ENCODE measurements at regions not wholly inside any gene's neighbourhood (a gene's known extent, or its start where the extent isn't known, plus 50 kb on each side); places are given as distances from the start of the nearest gene placed in this dataset.

GRCh38 chr6:56840467-56841380 is 114.2 kb upstream of the BEND6 start:
- peak overlapping the region; percentile 69 for H3K4me2 ChIP-seq (ENCODE audit: low read length)
- peaks cover 68% of the 10 kb centered on the region for H3K79me2 ChIP-seq (ENCODE audit: control insufficient read depth, low read length)
- no peaks in the 10 kb centered on the region for H3K9me3 ChIP-seq (ENCODE audit: control insufficient read depth, insufficient read depth, low read length)
- peak overlapping the region; percentile 88 for H3K4me3 ChIP-seq (ENCODE audit: low read length)
- H3F3A ChIP-seq (ENCODE audit: control insufficient read depth, insufficient read depth): 0 out of 2 replicates have a peak, but pooled peaks cover 3% of the 10 kb centered on the region
- H3K4me1 ChIP-seq (ENCODE audit: control insufficient read depth, low read length): peaks cover 35% of the 10 kb centered on the region
- no peaks in the 10 kb centered on the region for H4K20me1 ChIP-seq (ENCODE audit: control insufficient read depth, insufficient read depth, low read depth, low read length)
- no peaks in the 10 kb centered on the region for H3K9me2 ChIP-seq (replicated peaks; ENCODE audit: control insufficient read depth, low read length)
- H3K27ac ChIP-seq (ENCODE audit: low read depth, low read length): peak overlapping the region; percentile 51
- H3K36me3 ChIP-seq (ENCODE audit: control insufficient read depth, low read length): no peaks in the 10 kb centered on the region; the same call in 1 of the 2 replicates
- no peaks in the 10 kb centered on the region for H3K27me3 ChIP-seq (ENCODE audit: control insufficient read depth, low read length)
- TF ChIP-seq CTCF (IDR thresholded peaks at IDR 0.05; ENCODE audit: low read depth, low read length, poor library complexity, severe bottlenecking) (no peak), EZH2phosphoT487 (IDR thresholded peaks at IDR 0.05; ENCODE audit: borderline replicate concordance, low read length) (no peak)

DNA sequence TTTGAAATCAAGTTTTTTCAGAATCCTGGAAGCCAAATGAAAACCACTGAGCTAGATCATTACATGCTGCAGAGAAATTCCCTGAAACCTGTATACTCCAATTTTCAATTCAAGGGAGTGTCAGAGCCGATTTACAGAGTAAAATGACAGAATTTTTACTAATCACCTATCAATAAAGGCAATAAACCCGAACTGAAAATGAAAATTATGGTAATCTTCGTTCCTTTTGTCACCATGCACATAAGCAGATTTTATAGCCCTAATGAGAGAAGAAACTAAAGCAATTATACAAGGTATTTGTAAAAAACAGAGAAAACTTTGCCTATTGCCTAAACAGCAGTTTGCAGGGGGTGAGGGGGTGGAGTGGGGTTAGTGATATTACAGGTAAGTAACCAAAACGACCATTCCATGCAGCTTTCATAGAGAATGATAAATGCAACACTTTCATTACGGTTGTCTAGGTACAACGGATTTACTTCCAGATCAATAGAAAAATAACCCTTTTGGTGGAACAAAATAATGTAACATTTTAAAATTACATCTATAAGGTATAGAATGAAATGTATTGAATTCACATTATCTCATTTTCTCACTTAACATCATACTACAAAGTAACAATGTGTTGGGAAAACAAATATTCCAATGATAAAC is 115.2 kb upstream of the BEND6 start:
- Histone ChIP-seq H3F3A (ENCODE audit: control insufficient read depth, insufficient read depth) (0 out of 2 replicates have a peak, but pooled peaks cover 3% of the 10 kb centered on the region), H3K4me2 (ENCODE audit: low read length) (peak overlapping the region; percentile 69), H3K79me2 (ENCODE audit: control insufficient read depth, low read length) (peaks cover 79% of the 10 kb centered on the region), H3K9me3 (ENCODE audit: control insufficient read depth, insufficient read depth, low read length) (no peaks in the 10 kb centered on the region), H3K36me3 (ENCODE audit: control insufficient read depth, low read length) (no peaks in the 10 kb centered on the region; the same call in 1 of the 2 replicates), H3K9me2 (replicated peaks; ENCODE audit: control insufficient read depth, low read length) (no peaks in the 10 kb centered on the region), H3K27ac (ENCODE audit: low read depth, low read length) (no peak overlapping the region), H3K4me1 (ENCODE audit: control insufficient read depth, low read length) (peaks cover 36% of the 10 kb centered on the region), H4K20me1 (ENCODE audit: control insufficient read depth, insufficient read depth, low read depth, low read length) (no peaks in the 10 kb centered on the region), H3K27me3 (ENCODE audit: control insufficient read depth, low read length) (no peaks in the 10 kb centered on the region), H3K4me3 (ENCODE audit: low read length) (peak overlapping the region; percentile 88; the same call in 1 of the 2 replicates)
- TF ChIP-seq EZH2phosphoT487 (IDR thresholded peaks at IDR 0.05; ENCODE audit: borderline replicate concordance, low read length): no peak
- no peak for TF ChIP-seq CTCF (IDR thresholded peaks at IDR 0.05; ENCODE audit: low read depth, low read length, poor library complexity, severe bottlenecking)

- TF ChIP-seq CTCF (IDR thresholded peaks at IDR 0.05; ENCODE audit: low read depth, low read length, poor library complexity, severe bottlenecking): no peak
- no peak for TF ChIP-seq EZH2phosphoT487 (IDR thresholded peaks at IDR 0.05; ENCODE audit: borderline replicate concordance, low read length)
- Histone ChIP-seq H3K27ac (ENCODE audit: low read depth, low read length) (no peak overlapping the region), H3F3A (ENCODE audit: control insufficient read depth, insufficient read depth) (0 out of 2 replicates have a peak, but pooled peaks cover 3% of the 10 kb centered on the region), H3K9me2 (replicated peaks; ENCODE audit: control insufficient read depth, low read length) (no peaks in the 10 kb centered on the region), H3K4me2 (ENCODE audit: low read length) (peak overlapping the region; percentile 69; the same call in 1 of the 2 replicates), H3K79me2 (ENCODE audit: control insufficient read depth, low read length) (peaks cover 86% of the 10 kb centered on the region), H3K27me3 (ENCODE audit: control insufficient read depth, low read length) (no peaks in the 10 kb centered on the region), H3K36me3 (ENCODE audit: control insufficient read depth, low read length) (no peaks in the 10 kb centered on the region; the same call in 1 of the 2 replicates), H3K4me1 (ENCODE audit: control insufficient read depth, low read length) (peaks cover 37% of the 10 kb centered on the region), H3K9me3 (ENCODE audit: control insufficient read depth, insufficient read depth, low read length) (no peaks in the 10 kb centered on the region), H4K20me1 (ENCODE audit: control insufficient read depth, insufficient read depth, low read depth, low read length) (no peaks in the 10 kb centered on the region), H3K4me3 (ENCODE audit: low read length) (no peak overlapping the region)
Measured at GRCh38 chr6:56838965-56839364, 115.9 kb upstream of the BEND6 start.

Measured in DOHH2 (cell line).